HG02610 (cell line): ENCODE measurements at regions not wholly inside any gene's neighbourhood (a gene's known extent, or its start where the extent isn't known, plus 50 kb on each side); places are given as distances from the start of the nearest gene placed in this dataset.

Experiments
- ATAC-seq: cut with Tn5 transposase; IDR thresholded peaks from one replicate; pipeline ENCODE4 v1.9.1; 2021; ENCODE audit warnings: mild to moderate bottlenecking, moderate library complexity; ENCODE audit not compliant: unreplicated experiment

- ATAC-seq, result no peak
Measured at GRCh38 chr12:100675432-100675831, 101.9 kb downstream of the GAS2L3 start.

GRCh38 chr12:100681074-100681473 lies 107.6 kb downstream of the GAS2L3 start:
- ATAC-seq, result no peak

- no peak for ATAC-seq
Measured at GRCh38 chr12:100682178-100682577, 108.7 kb downstream of the GAS2L3 start.

- no peak for ATAC-seq
Measured at GRCh38 chr12:100687686-100688085, 106.9 kb upstream of the ANO4 start.

- ATAC-seq, result no peak
Measured at GRCh38 chr12:100688451-100688864, 106.1 kb upstream of the ANO4 start.

GRCh38 chr12:100692502-100692901 lies 102.1 kb upstream of the ANO4 start:
- no peak for ATAC-seq

- no peak for ATAC-seq
Measured at GRCh38 chr12:100698518-100698917, 96.1 kb upstream of the ANO4 start.

- peak; percentile 63 for ATAC-seq
Measured at GRCh38 chr12:100699209-100699608, 95.4 kb upstream of the ANO4 start.

GRCh38 chr12:100703337-100703736 lies 91.2 kb upstream of the ANO4 start:
- ATAC-seq, result no peak

- no peak for ATAC-seq
Measured at GRCh38 chr12:100703868-100704267, 90.7 kb upstream of the ANO4 start.

- ATAC-seq, result no peak
Measured at GRCh38 chr12:100706033-100706432, 88.5 kb upstream of the ANO4 start.

- ATAC-seq, result no peak
Measured at GRCh38 chr12:100708591-100708990, 86.0 kb upstream of the ANO4 start.

- ATAC-seq, result no peak
Measured at GRCh38 chr12:100715976-100716944, 78.3 kb upstream of the ANO4 start.

- ATAC-seq, result no peak
Measured at GRCh38 chr12:100716945-100717732, 77.4 kb upstream of the ANO4 start.

GRCh38 chr12:100717733-100718067 lies 76.9 kb upstream of the ANO4 start:
- ATAC-seq, result no peak

GRCh38 chr12:100718187-100718586 lies 76.4 kb upstream of the ANO4 start:
- no peak for ATAC-seq

- no peak for ATAC-seq
Measured at GRCh38 chr12:100720016-100720654, 74.4 kb upstream of the ANO4 start.

GRCh38 chr12:100721169-100721568 lies 73.4 kb upstream of the ANO4 start:
- ATAC-seq, result no peak

GRCh38 chr12:100724071-100724470 lies 70.5 kb upstream of the ANO4 start:
- no peak for ATAC-seq

GRCh38 chr12:100733817-100734593 lies 60.6 kb upstream of the ANO4 start:
- ATAC-seq, result peak; percentile 77

- no peak for ATAC-seq
Measured at GRCh38 chr12:100737168-100737567, 57.4 kb upstream of the ANO4 start.
